OCI-LY3 (cell line): ENCODE measurements at regions not wholly inside any gene's neighbourhood (a gene's known extent, or its start where the extent isn't known, plus 50 kb on each side); places are given as distances from the start of the nearest gene placed in this dataset.

Experiments used
- EZH2phosphoT487 ChIP-seq: fragments of 200-600 bp; shearing (Covaris generic); IDR thresholded peaks from 2 replicates; pipeline ENCODE4 v1.6.1; 2018; ENCODE audit warnings: antibody characterized with exemption, mixed run types, low read depth
- TF ChIP-seq, protein P1 (sequence below): fragments of 200-600, 300-600 bp; sonication (generic); IDR thresholded peaks from 2 replicates; pipeline ENCODE4 v1.5.1; 2014; ENCODE audit warnings: antibody characterized with exemption, low read length, low read depth

DNA sequence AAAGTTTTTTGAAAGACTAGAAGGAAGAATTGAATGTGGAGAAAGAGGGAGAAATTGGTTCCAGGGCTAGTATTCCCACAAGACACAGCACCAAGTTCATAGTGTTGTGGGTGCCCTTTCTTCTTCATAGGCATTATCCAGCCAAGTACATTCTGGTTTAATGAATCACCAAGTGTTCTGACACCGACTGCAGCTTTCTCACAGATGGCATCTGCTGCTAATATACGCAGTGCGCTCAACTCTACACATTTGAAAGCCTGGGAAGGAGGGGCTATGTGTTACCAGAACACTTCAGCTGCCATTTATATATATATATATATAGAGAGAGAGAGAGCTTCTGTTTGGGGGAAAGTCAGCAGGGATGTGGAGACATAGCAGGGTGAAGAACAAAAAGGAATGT, 1168.4 kb downstream of the GATA3 start:
- TF ChIP-seq, protein P1, sequence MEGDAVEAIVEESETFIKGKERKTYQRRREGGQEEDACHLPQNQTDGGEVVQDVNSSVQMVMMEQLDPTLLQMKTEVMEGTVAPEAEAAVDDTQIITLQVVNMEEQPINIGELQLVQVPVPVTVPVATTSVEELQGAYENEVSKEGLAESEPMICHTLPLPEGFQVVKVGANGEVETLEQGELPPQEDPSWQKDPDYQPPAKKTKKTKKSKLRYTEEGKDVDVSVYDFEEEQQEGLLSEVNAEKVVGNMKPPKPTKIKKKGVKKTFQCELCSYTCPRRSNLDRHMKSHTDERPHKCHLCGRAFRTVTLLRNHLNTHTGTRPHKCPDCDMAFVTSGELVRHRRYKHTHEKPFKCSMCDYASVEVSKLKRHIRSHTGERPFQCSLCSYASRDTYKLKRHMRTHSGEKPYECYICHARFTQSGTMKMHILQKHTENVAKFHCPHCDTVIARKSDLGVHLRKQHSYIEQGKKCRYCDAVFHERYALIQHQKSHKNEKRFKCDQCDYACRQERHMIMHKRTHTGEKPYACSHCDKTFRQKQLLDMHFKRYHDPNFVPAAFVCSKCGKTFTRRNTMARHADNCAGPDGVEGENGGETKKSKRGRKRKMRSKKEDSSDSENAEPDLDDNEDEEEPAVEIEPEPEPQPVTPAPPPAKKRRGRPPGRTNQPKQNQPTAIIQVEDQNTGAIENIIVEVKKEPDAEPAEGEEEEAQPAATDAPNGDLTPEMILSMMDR: no peak
- TF ChIP-seq EZH2phosphoT487: no peak
